HEK293 (cell line): ENCODE measurements at regions not wholly inside any gene's neighbourhood (a gene's known extent, or its start where the extent isn't known, plus 50 kb on each side); places are given as distances from the start of the nearest gene placed in this dataset.

Experiments
- ZBTB17 ChIP-seq: fragments of 450-650 bp; formaldehyde crosslinking; IDR thresholded peaks from 2 replicates; pipeline ENCODE4 v1.5.1; 2016; ENCODE audit warnings: missing biosample characterization, missing genetic modification characterization
- ZNF10 ChIP-seq: fragments of 450-650 bp; formaldehyde crosslinking; IDR thresholded peaks from 2 replicates; pipeline ENCODE4 v1.5.1; 2017; ENCODE audit warnings: missing biosample characterization, missing genetic modification characterization
- ZNF112 ChIP-seq: fragments of 450-650 bp; formaldehyde crosslinking; IDR thresholded peaks from 2 replicates; pipeline ENCODE4 v1.5.0; 2017; ENCODE audit warnings: missing biosample characterization, missing genetic modification characterization
- ZNF121 ChIP-seq: fragments of 450-650 bp; formaldehyde crosslinking; IDR thresholded peaks from 2 replicates; pipeline ENCODE4 v1.5.1; 2016; ENCODE audit warnings: missing biosample characterization, missing genetic modification characterization
- ZNF175 ChIP-seq: fragments of 450-650 bp; formaldehyde crosslinking; IDR thresholded peaks from 2 replicates; pipeline ENCODE4 v1.5.1; 2016; ENCODE audit warnings: missing biosample characterization, missing genetic modification characterization
- ZNF416 ChIP-seq: fragments of 450-650 bp; formaldehyde crosslinking; IDR thresholded peaks from 2 replicates; pipeline ENCODE4 v1.5.1; 2016; ENCODE audit warnings: missing biosample characterization, missing genetic modification characterization
- ZNF768 ChIP-seq: fragments of 450-650 bp; formaldehyde crosslinking; IDR thresholded peaks from 2 replicates; pipeline ENCODE4 v1.5.1; 2018; ENCODE audit warnings: missing biosample characterization, mild to moderate bottlenecking, missing genetic modification characterization
- ZNF830 ChIP-seq: fragments of 450-650 bp; IDR thresholded peaks from 2 replicates; pipeline ENCODE4 v1.5.0; 2018; ENCODE audit warnings: missing biosample characterization, missing genetic modification characterization, low read depth, mild to moderate bottlenecking, moderate library complexity
- TF ChIP-seq, protein P1 (sequence below): fragments of 450-650 bp; formaldehyde crosslinking; IDR thresholded peaks from 2 replicates; pipeline ENCODE4 v1.5.1; 2016; ENCODE audit warnings: missing biosample characterization, missing genetic modification characterization
- TF ChIP-seq, protein P2 (sequence below): fragments of 450-650 bp; formaldehyde crosslinking; IDR thresholded peaks from 2 replicates; pipeline ENCODE4 v1.5.1; 2016; ENCODE audit warnings: missing biosample characterization, missing genetic modification characterization
- TF ChIP-seq, protein P3 (sequence below): fragments of 450-650 bp; formaldehyde crosslinking; IDR thresholded peaks from 2 replicates; pipeline ENCODE4 v1.5.1; 2016; ENCODE audit warnings: missing biosample characterization, missing genetic modification characterization
- TF ChIP-seq, protein P4 (sequence below): fragments of 450-650 bp; formaldehyde crosslinking; IDR thresholded peaks from 2 replicates; pipeline ENCODE4 v1.5.1; 2017; ENCODE audit warnings: missing biosample characterization, missing genetic modification characterization
- TF ChIP-seq, protein P5 (sequence below): fragments of 450-650 bp; formaldehyde crosslinking; IDR thresholded peaks from 2 replicates; pipeline ENCODE4 v1.5.0; 2017; ENCODE audit warnings: missing biosample characterization, missing genetic modification characterization, borderline replicate concordance

DNA sequence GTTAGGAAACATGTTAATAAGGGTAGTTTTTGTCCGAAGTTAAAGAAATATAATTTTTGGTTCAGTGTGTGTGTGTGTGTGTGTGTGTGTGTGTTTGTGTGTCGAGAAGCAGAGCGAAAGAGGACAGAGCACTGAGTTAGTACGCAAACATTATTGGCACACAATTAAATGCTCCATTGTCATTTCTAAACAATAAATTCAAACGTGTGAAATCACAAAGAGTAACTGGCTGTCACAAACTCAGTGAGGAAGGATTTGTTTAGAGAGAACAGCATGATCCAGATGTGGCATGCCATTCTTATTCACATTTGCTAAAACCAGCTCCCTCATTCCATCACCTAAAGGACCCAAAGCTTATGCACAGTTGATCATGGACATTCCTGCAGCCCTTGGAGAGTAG, 970.8 kb downstream of the DTWD2 start:
- TF ChIP-seq, protein P1, sequence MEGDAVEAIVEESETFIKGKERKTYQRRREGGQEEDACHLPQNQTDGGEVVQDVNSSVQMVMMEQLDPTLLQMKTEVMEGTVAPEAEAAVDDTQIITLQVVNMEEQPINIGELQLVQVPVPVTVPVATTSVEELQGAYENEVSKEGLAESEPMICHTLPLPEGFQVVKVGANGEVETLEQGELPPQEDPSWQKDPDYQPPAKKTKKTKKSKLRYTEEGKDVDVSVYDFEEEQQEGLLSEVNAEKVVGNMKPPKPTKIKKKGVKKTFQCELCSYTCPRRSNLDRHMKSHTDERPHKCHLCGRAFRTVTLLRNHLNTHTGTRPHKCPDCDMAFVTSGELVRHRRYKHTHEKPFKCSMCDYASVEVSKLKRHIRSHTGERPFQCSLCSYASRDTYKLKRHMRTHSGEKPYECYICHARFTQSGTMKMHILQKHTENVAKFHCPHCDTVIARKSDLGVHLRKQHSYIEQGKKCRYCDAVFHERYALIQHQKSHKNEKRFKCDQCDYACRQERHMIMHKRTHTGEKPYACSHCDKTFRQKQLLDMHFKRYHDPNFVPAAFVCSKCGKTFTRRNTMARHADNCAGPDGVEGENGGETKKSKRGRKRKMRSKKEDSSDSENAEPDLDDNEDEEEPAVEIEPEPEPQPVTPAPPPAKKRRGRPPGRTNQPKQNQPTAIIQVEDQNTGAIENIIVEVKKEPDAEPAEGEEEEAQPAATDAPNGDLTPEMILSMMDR (tag by site-specific recombination): no peak
- TF ChIP-seq, protein P2, sequence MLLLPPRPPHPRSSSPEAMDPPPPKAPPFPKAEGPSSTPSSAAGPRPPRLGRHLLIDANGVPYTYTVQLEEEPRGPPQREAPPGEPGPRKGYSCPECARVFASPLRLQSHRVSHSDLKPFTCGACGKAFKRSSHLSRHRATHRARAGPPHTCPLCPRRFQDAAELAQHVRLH (tag by site-specific recombination): no peak
- TF ChIP-seq ZNF175: no peak
- TF ChIP-seq, protein P3, sequence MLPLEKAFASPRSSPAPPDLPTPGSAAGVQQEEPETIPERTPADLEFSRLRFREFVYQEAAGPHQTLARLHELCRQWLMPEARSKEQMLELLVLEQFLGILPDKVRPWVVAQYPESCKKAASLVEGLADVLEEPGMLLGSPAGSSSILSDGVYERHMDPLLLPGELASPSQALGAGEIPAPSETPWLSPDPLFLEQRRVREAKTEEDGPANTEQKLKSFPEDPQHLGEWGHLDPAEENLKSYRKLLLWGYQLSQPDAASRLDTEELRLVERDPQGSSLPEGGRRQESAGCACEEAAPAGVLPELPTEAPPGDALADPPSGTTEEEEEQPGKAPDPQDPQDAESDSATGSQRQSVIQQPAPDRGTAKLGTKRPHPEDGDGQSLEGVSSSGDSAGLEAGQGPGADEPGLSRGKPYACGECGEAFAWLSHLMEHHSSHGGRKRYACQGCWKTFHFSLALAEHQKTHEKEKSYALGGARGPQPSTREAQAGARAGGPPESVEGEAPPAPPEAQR (tag by site-specific recombination): no peak
- no peak for TF ChIP-seq ZNF416 (tag by site-specific recombination)
- TF ChIP-seq ZNF121 (tag by site-specific recombination): no peak
- TF ChIP-seq, protein P4, sequence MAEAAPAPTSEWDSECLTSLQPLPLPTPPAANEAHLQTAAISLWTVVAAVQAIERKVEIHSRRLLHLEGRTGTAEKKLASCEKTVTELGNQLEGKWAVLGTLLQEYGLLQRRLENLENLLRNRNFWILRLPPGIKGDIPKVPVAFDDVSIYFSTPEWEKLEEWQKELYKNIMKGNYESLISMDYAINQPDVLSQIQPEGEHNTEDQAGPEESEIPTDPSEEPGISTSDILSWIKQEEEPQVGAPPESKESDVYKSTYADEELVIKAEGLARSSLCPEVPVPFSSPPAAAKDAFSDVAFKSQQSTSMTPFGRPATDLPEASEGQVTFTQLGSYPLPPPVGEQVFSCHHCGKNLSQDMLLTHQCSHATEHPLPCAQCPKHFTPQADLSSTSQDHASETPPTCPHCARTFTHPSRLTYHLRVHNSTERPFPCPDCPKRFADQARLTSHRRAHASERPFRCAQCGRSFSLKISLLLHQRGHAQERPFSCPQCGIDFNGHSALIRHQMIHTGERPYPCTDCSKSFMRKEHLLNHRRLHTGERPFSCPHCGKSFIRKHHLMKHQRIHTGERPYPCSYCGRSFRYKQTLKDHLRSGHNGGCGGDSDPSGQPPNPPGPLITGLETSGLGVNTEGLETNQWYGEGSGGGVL (tag by site-specific recombination): no peak
- TF ChIP-seq, protein P5, sequence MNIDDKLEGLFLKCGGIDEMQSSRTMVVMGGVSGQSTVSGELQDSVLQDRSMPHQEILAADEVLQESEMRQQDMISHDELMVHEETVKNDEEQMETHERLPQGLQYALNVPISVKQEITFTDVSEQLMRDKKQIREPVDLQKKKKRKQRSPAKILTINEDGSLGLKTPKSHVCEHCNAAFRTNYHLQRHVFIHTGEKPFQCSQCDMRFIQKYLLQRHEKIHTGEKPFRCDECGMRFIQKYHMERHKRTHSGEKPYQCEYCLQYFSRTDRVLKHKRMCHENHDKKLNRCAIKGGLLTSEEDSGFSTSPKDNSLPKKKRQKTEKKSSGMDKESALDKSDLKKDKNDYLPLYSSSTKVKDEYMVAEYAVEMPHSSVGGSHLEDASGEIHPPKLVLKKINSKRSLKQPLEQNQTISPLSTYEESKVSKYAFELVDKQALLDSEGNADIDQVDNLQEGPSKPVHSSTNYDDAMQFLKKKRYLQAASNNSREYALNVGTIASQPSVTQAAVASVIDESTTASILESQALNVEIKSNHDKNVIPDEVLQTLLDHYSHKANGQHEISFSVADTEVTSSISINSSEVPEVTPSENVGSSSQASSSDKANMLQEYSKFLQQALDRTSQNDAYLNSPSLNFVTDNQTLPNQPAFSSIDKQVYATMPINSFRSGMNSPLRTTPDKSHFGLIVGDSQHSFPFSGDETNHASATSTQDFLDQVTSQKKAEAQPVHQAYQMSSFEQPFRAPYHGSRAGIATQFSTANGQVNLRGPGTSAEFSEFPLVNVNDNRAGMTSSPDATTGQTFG (tag by site-specific recombination): no peak
- no peak for TF ChIP-seq ZNF10 (tag by site-specific recombination)
- no peak for TF ChIP-seq ZNF112 (tag by site-specific recombination)
- TF ChIP-seq ZNF768 (tag by site-specific recombination): no peak
- no peak for TF ChIP-seq ZBTB17 (tag by site-specific recombination)
- no peak for TF ChIP-seq ZNF830 (tag by site-specific recombination)
